Left ventricle myocardium inferior (tissue), 1 donor: ENCODE measurements at regions not wholly inside any gene's neighbourhood (a gene's known extent, or its start where the extent isn't known, plus 50 kb on each side); places are given as distances from the start of the nearest gene placed in this dataset.

Experiments used
- DNase-seq: peaks from one replicate; pipeline ENCODE4 v3.0.0-alpha.2; 2020
- H3K27ac ChIP-seq: fragments of 200-600 bp; replicated peaks from 2 replicates; pipeline ENCODE4 v1.8.0; 2021
- H3K27me3 ChIP-seq: fragments of 200-600 bp; 2 replicates; pipeline ENCODE4 v1.8.0; 2021; ENCODE audit warnings: low read depth
- H3K36me3 ChIP-seq: fragments of 200-600 bp; 2 replicates; pipeline ENCODE4 v1.8.0; 2021
- H3K4me1 ChIP-seq: fragments of 200-600 bp; 2 replicates; pipeline ENCODE4 v1.8.0; 2021
- H3K4me3 ChIP-seq: fragments of 200-600 bp; 2 replicates; pipeline ENCODE4 v1.8.0; 2021; ENCODE audit warnings: mild to moderate bottlenecking, moderate library complexity
- H3K9me3 ChIP-seq: fragments of 200-600 bp; replicated peaks from 2 replicates; pipeline ENCODE4 v1.8.0; 2021
- intact Hi-C: fragments of 100-400 bp; cut with micrococcal nuclease; formaldehyde crosslinking; loops from one replicate; pipeline ENCODE4 v1.11.0; 2022
- TF ChIP-seq, protein P1 (sequence below): fragments of 200-600 bp; IDR thresholded peaks from 2 replicates; pipeline ENCODE4 v1.8.0; 2021; ENCODE audit warnings: antibody characterized with exemption, mild to moderate bottlenecking, borderline replicate concordance
- donor health status: DM: no; HTN: yes; CAD: no; lungs with severe emphysema.

DNA sequence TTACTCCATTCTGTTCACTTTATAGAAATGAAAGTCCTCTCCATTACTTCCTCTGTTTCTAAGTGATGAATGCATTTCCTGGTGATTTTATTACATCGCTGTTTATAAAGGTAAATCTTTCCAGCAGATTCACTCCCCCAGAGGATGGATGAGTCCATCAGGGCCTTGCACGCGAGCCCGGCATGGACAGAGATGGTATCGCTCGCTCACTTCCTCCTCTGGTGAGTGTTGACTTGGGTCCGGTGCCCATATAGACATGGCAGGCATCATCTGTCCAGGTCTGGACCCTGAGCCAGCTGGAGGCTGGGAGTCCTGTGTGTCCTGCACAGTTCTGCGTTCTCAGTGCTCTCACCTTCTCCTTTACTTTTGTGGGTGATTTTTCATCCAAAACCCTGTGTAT is 733.6 kb upstream of the SALL3 start:
- Histone ChIP-seq H3K27ac (no peak overlapping the region), H3K27me3 (peaks cover 18% of the 10 kb centered on the region), H3K9me3 (no peaks in the 10 kb centered on the region), H3K4me3 (no peak overlapping the region), H3K36me3 (no peaks in the 10 kb centered on the region), H3K4me1 (no peaks in the 10 kb centered on the region)
- DNase-seq: no peak
- intact Hi-C loops: no loop called here
- TF ChIP-seq, protein P1, sequence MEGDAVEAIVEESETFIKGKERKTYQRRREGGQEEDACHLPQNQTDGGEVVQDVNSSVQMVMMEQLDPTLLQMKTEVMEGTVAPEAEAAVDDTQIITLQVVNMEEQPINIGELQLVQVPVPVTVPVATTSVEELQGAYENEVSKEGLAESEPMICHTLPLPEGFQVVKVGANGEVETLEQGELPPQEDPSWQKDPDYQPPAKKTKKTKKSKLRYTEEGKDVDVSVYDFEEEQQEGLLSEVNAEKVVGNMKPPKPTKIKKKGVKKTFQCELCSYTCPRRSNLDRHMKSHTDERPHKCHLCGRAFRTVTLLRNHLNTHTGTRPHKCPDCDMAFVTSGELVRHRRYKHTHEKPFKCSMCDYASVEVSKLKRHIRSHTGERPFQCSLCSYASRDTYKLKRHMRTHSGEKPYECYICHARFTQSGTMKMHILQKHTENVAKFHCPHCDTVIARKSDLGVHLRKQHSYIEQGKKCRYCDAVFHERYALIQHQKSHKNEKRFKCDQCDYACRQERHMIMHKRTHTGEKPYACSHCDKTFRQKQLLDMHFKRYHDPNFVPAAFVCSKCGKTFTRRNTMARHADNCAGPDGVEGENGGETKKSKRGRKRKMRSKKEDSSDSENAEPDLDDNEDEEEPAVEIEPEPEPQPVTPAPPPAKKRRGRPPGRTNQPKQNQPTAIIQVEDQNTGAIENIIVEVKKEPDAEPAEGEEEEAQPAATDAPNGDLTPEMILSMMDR: no peak

DNA sequence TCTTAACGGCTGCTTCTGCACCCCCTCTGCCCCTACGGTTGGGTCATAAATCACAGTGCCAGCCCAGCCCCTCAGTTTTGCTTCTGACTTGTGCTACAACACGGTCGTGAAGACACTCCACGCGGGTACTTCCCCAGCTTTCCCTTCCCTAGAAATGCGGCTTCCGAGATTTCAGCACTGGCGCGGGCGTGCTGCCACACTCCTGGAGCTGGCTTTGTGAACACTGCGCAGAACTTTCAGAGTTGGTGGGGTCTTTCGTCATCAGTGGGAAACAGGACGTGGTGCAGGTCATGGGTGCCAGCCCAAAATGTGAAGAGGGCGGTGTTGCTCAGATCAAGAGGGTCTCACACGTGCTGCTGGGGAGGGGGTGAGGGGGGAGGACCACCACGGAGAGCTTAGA is 733.0 kb upstream of the SALL3 start:
- intact Hi-C loops: no loop called here

DNA sequence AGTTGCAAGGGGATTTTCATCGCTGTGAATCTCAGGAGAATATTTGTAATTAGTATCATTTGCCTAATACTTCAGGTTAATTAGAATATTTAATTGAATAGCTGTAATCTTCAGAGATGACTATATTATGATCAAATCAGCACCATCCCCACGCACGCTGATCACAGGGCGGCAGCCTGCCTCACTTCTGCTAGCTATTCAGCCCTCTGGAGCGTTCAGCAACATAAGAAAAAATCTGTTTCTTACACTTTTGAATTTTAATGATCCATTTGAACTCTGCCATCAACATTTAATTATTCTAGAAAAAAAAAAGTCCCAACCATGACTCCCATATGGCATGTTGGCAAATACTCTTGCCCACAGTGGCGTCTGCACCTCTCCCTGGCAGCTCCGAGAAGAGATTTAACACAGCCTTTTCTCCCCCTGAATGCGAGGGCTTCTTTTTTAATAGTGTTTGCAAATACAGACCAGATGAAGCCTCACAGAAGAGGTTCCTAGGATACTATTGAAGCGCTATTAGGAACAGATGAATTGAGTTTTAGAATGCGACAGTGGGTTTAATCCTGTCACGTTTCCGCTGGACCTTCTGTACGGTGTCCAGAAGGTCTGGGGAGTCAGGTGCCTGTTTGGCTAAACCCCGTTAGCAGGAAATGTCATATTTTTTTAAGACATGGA is 731.9 kb upstream of the SALL3 start:
- TF ChIP-seq, protein P1: no peak
- no peak for DNase-seq
- Histone ChIP-seq H3K27me3 (peaks cover 25% of the 10 kb centered on the region), H3K4me3 (no peak overlapping the region), H3K36me3 (no peaks in the 10 kb centered on the region), H3K9me3 (no peaks in the 10 kb centered on the region), H3K27ac (no peak overlapping the region), H3K4me1 (no peaks in the 10 kb centered on the region)
- intact Hi-C loops: no loop called here

More for the DNA sequence above, 733.0 kb upstream of the SALL3 start:
- H3K27me3 ChIP-seq: peaks cover 18% of the 10 kb centered on the region
- H3K36me3 ChIP-seq: no peaks in the 10 kb centered on the region
- TF ChIP-seq, protein P1: no peak
- no peak overlapping the region for H3K4me3 ChIP-seq
- no peak for DNase-seq
- no peaks in the 10 kb centered on the region for H3K9me3 ChIP-seq
- no peaks in the 10 kb centered on the region for H3K4me1 ChIP-seq
- H3K27ac ChIP-seq: no peak overlapping the region

DNA sequence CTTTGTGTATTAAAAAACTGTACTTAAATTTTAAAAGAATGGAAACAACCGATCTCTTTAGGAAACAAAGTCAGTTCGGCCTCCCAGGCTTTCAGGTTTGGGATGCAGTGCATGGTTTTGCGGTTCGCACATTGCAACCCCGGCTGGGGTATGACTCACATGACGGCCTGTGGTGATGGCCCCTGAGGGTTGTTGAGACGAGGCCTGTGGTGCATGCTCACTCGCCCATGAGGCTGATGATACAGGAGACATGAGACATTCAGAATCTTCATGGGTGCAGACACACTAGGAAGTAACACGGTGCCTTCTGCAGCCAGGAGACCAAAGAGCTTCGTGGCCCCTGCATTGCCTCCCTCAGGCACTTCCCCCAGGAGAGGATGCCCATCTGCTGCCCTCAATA is 724.6 kb upstream of the SALL3 start:
- Histone ChIP-seq H3K9me3 (no peaks in the 10 kb centered on the region), H3K36me3 (no peaks in the 10 kb centered on the region), H3K4me3 (no peak overlapping the region), H3K4me1 (no peaks in the 10 kb centered on the region), H3K27ac (no peak overlapping the region), H3K27me3 (peaks cover 9% of the 10 kb centered on the region)
- DNase-seq: no peak
- intact Hi-C loops: no loop called here
- TF ChIP-seq, protein P1: no peak

DNA sequence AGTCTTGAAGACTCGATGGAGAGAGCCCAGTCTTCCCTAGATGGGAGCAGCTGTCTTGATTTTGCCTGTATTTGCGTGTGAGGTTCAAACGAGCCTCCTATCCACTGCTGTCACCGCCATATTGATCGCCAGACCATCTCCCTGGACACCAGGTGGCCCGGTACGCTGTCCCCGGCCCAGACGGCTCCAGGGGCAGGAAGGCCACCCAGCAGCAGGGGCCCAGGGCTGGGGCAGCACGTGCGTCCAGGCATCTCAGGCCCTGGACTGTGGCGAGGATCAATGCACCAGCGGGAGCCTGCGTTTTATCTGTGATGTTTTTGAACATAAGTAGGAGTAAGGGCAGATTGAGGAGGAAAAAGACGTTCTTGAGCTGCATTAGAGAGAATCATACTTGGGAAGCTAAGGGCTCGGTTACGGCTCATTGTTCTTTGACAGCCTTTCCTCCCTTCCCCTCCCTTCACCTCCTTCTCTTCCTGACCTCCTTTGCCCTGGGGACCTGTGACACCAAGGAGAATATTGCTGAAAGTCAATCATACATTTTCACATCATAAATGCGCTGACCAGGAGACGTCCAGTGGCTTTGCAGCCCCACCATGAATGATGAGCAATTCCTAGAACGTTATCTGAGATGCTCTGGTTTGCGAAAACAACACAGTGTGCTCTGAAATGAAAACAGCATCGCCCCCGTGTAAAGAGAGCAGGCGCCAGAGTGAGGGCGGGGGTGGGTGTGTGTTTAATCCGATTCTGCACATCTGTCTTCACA is 711.2 kb upstream of the SALL3 start:
- TF ChIP-seq, protein P1: no peak
- no peak for DNase-seq
- Histone ChIP-seq H3K4me1 (no peaks in the 10 kb centered on the region), H3K27ac (no peak overlapping the region), H3K4me3 (no peak overlapping the region), H3K27me3 (no peaks in the 10 kb centered on the region), H3K36me3 (no peaks in the 10 kb centered on the region), H3K9me3 (peaks cover 17% of the 10 kb centered on the region)
- intact Hi-C loops: no loop called here
